NCI-H2081 (cell line): ENCODE measurements at regions not wholly inside any gene's neighbourhood (a gene's known extent, or its start where the extent isn't known, plus 50 kb on each side); places are given as distances from the start of the nearest gene placed in this dataset.

Experiments
- DNase-seq, 2 experiments: peaks; one replicate each; lab custom pipeline; 2025; lab: John Stamatoyannopoulos, UW

GRCh38 chr1:198904321-198904720 lies 265.5 kb downstream of the PTPRC start:
- DNase-seq, result no peak

DNA sequence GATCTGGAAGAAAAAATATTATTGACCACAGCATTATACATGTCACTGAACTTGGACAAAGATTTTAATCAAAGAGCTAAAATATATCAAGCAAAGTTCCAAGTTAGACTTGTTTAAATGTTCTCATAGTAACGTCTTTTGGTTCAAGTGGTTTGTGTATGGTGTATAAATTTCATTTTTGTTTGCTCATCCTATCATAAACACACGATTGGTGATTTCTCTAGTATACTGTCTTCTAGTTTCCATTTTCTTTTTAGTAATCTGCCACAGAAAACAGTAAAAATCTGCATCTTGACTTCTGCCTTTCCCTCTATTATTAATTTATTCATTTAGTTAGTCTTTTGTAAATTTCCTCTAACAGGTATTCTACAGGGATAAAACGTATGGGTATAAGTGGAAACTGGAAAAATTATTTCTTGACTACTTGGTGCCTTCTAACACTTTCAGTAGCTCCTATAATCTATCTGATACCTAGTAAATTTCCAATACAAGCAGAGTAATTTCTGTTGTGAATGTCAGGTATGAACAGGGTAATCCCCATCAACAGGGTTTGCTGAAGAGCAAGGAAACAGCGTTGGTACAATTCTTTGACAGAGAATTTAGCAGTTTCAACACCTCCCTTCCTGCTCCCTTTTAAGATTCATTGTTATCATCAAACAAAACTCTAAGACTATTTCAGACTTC lies 268.0 kb downstream of the PTPRC start:
- DNase-seq, result no peak

DNA sequence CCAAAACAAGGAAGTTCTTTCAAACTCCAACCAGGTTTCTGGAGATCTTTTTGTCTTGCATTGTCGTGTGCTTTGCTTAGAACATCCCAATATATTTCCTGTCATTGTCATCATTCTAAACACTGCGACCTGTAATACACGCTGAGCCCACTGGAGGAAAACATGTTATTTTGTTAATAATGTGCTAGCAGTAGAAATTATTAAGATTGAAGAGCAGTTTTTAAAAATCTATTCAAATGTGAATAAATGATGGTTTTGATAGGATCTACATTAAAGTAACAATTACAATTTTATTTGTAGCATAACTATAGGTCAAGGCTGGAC lies 268.5 kb downstream of the PTPRC start:
- peak in 1 of 2 experiments; percentile 28 for DNase-seq

- DNase-seq, result no peak
These were observed 270.2 kb downstream of the PTPRC start for GRCh38 chr1:198908995-198909394.

DNA sequence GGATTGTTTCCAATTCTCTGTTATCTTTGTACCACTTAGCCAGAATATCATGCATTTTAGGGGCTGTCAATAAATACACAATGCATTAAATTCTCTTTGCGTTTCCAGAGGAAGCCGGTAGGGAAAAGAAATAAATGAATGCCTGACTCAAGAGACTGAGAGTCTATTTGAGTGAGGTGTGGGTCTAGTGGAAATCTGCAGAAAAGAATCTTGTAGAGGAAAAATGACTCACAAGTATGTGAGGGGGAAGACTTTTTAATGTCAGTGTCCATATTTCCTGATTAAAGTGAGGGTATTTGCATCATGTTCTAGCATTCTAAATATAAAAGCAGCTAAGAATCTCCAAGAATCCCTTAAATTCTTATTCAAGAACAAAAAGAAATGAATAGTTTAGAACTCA lies 271.1 kb downstream of the PTPRC start:
- DNase-seq, result no peak

DNA sequence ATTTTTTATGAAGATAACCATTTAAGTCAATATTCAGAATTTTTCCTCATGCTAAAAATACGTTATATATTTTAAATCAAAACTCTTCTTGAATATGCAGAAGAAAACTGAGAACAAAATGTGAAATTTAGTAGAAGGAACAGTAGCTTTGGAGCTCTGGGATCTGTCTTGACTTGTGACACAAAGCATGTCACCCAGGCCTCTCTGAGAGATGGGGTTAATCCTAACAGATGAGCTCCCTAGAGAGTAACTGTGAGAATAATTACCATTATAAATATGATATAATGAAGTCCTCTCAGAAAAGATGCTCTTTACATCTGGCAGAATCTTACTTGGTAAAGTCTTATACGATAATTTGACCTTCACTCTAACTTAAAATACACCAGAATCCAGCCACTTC lies 272.0 kb downstream of the PTPRC start:
- no peak for DNase-seq

DNA sequence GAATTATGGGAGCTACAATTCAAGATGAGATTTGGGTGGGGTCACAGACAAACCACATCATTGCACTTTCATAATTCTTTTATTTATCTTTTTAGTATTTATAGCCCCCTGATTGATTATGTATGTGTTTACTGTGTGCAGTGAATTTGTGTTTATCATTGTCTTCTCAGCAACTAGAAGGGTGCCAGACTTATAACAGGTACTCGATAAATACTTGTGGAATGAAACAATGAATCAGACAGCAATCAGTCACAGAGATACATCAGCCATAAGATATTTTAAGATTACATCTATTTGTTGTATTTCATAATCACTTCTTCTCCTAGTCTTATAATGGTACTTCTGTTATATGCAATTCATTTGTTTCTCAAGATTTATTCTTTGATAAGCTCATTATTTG lies 273.2 kb downstream of the PTPRC start:
- DNase-seq, result no peak

DNA sequence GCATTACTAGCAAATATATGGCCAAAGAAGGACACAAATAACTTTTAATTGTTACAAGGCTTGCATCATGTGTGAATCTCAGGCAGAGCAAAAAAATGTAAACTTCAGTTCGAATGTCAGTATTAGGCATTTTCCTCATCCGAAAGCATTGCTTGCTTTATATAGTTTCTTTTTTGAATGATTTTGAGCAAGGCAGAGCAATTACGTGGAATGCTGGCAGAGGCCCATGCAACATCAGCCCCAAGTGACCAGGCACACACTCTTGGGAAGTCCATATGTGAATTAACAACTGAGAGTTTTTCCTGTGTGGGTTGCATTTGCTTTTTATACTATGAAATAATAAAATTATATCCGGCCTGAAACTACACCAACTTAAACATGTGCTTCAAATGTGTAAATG lies 274.8 kb downstream of the PTPRC start:
- DNase-seq, result no peak

DNA sequence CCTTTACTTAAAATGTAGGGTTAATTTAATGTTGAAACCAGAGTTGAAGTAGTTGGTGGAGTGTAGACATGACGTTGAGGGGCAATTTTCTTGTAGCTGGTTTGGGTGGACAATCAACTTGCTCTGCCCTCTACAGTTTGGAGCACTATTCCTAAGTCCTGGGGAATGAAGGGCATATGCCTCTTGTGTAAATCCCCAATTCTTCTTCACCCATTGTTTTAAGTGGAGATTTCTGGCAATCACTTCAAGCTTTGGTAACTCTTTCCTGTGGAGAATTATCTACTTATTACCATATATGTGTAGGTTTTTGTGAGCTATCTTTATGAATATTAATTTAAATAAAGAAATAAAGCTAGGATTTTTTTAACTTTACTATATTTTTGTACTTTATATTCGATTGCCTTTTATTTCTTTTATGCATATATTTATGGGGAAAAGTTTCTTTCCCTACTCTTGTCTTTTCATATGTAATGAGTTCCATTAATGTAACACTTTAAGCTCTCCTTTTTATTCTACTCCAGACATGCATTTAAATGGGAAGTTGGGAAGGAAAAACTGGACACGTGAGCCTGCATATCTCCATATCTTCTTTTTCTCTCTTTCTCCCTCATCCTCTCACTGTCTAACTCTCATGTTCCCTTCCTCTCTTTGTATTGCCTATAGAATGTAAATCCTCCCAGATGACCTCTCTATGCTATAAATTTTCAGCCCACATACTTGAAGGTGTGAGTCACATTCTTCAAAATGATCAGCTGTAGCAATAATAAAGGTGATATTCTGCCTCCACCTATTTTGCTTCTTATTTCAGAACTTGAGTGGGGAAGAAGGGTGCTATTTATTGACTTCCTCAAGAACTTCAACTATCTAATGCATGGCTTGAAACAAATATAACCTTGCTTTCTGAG lies 276.7 kb downstream of the PTPRC start:
- no peak for DNase-seq

GRCh38 chr1:198917226-198917625 lies 278.4 kb downstream of the PTPRC start:
- DNase-seq, result no peak

- DNase-seq, result no peak
These were observed 280.1 kb downstream of the PTPRC start for GRCh38 chr1:198918920-198919319.

DNA sequence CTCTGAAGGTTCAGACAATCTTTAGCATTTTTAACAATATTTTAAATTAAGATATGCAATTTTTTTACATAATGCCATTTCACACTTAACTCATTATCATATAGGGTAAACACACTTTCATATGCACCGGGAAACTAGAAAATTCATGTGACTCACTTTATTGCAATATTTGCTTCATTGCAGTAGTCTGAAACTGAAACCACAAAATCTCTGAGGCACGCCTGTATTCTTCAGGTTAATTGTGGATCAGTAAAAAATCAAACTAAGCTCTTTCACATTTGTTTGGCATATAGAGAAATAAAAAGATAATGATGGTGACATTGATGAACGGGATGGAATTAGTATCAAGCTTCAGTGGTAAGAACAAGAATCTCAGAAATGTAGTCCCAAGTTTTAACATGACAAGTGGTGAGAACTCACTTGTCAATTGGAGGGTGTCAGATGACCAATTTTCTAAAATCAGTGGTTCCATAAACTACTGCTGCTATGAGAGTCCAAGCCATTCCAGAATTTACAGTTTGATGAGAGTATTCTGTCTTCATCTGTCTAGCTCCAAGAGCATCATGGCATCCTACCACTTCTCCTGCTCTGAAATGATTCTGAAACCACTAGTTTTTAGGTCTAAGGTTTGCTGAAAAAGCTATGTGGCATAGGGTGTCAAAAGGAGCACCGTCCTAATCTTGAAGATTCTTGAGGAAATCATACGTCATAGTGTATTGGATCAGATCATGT lies 281.0 kb downstream of the PTPRC start:
- DNase-seq, result no peak

GRCh38 chr1:198922638-198923430 lies 284.0 kb downstream of the PTPRC start:
- DNase-seq, result no peak

- no peak for DNase-seq
These were observed 285.2 kb downstream of the PTPRC start for GRCh38 chr1:198923993-198924392.

- no peak for DNase-seq
These were observed 286.7 kb downstream of the PTPRC start for GRCh38 chr1:198925567-198925966.

- peak in 1 of 2 experiments; percentile 21 for DNase-seq
These were observed 288.3 kb downstream of the PTPRC start for GRCh38 chr1:198927129-198927528.

GRCh38 chr1:198929111-198929604 lies 290.3 kb downstream of the PTPRC start:
- DNase-seq, result peak in 1 of 2 experiments; percentile 36

DNA sequence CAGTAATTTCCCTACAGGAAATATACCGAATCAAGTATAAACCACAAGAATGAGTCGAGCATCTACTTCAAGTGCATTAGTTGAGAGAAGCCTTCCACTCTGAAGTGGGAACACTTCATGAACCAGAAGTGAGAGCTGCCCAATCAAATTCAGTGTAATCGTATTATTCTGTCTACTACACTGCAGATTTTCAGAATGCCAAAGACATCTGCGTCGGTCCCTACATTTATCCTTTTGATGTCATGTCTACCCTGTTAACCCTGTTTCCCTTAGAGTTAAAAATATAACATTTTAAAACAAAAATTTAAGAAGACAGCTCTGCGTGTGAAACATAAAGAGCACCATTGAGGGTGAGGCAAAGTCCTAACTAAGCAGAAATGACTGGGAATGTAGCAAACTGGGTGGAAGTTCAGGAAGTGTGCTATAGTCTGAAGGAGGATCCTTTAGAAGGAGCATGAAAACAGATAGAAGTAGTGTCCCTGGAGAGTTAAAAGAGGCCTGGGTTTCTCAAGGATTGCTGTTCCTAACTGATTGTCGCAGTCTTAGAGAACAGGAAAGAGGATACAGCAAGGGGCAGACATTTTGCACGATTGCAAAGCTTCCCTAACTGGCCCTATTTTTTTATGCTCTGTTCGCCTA lies 291.2 kb downstream of the PTPRC start:
- peak; percentile 31 to 61 for DNase-seq

DNA sequence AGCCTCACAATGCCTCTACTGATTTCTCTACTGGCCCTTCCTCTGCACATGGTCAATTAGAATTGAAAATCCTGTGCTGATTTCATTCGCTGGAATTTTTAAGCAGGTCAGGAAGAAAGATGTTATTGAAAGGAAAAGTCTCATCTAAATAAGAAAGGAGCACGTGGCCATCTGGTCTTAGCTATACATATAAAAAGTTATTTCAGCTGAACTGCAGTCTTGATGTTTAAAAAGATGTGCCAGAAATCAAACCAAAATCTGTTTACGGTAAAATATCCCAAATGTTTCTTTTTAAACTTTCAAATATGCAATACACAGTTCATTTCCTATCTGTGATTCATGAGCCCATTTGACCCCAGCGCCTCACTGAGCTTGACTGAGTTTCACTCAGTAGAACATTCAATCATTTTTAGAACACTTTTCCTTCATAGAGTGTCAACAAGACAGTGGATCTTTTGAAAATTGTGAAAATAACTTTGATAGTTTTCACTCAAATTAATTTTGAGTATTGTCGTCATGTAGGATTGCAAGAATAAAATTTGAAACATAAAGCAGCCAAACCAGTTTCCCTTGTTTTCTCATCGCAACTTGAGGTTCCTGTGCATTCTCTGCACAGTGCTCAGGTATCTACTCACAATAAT lies 293.6 kb downstream of the PTPRC start:
- peak; percentile 29 to 69 for DNase-seq

- peak in 1 of 2 experiments; percentile 59 for DNase-seq
These were observed 294.8 kb downstream of the PTPRC start for GRCh38 chr1:198933515-198934222.
